WTC11 (cell line): ENCODE measurements at regions not wholly inside any gene's neighbourhood (a gene's known extent, or its start where the extent isn't known, plus 50 kb on each side); places are given as distances from the start of the nearest gene placed in this dataset.

Experiments used
- ZNF232 ChIP-seq: sonication (generic); formaldehyde crosslinking; IDR thresholded peaks from 2 replicates; pipeline ENCODE4 v1.8.0; 2022; ENCODE audit warnings: mild to moderate bottlenecking, missing genetic modification reagents
- TF ChIP-seq, protein P1 (sequence below): fragments of 200-600 bp; IDR thresholded peaks from 2 replicates; pipeline ENCODE4 v1.8.0; 2022; ENCODE audit warnings: antibody characterized with exemption

DNA sequence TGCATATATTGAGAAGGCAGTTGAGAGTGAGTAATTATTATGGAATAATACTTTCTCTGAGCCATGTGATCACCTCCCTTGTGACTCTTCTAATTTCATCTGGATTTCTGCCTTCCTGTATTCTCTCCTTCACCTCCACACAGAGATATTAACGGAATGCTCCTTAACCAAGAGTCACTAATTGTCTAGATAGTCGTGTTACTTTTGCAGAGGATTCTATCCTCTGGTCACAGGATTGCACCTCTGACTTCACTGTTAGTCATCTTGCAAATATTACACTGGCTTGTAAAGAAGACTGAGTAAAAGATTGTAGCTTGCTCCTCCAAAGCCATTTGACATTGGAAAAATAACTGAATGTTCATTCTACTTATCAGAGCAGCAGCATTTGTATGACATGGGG lies 160.9 kb downstream of the SH2D1A start:
- no peak for TF ChIP-seq ZNF232
- TF ChIP-seq, protein P1, sequence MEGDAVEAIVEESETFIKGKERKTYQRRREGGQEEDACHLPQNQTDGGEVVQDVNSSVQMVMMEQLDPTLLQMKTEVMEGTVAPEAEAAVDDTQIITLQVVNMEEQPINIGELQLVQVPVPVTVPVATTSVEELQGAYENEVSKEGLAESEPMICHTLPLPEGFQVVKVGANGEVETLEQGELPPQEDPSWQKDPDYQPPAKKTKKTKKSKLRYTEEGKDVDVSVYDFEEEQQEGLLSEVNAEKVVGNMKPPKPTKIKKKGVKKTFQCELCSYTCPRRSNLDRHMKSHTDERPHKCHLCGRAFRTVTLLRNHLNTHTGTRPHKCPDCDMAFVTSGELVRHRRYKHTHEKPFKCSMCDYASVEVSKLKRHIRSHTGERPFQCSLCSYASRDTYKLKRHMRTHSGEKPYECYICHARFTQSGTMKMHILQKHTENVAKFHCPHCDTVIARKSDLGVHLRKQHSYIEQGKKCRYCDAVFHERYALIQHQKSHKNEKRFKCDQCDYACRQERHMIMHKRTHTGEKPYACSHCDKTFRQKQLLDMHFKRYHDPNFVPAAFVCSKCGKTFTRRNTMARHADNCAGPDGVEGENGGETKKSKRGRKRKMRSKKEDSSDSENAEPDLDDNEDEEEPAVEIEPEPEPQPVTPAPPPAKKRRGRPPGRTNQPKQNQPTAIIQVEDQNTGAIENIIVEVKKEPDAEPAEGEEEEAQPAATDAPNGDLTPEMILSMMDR = no peak
